ENCODE measurements at regions not wholly inside any gene's neighbourhood (a gene's known extent, or its start where the extent isn't known, plus 50 kb on each side); places are given as distances from the start of the nearest gene placed in this dataset.

GRCh38 chr9:27799326-27799725 lies 226.0 kb upstream of the C9orf72 start:
- Histone ChIP-seq H3K4me3 (no peak overlapping the region), H3K9me3 (no peaks in the 10 kb centered on the region), H3K4me1 (no peaks in the 10 kb centered on the region), H3K27ac (no peak overlapping the region), H3K36me3 (no peaks in the 10 kb centered on the region), H3K27me3 (no peaks in the 10 kb centered on the region), H3K9ac (ENCODE audit: low read depth in 2 of 2, low read length in 2 of 2) (no peak overlapping the region)
- intact Hi-C loops (cut with DNase I): no loop called here
- DNase-seq: no peak
- no peak for TF ChIP-seq CTCF (IDR thresholded peaks at IDR 0.05)

GRCh38 chr9:27800159-27800558 lies 226.9 kb upstream of the C9orf72 start:
- no peak for TF ChIP-seq CTCF (IDR thresholded peaks at IDR 0.05)
- intact Hi-C loops (cut with DNase I): no loop called here

GRCh38 chr9:27800692-27801370 lies 227.6 kb upstream of the C9orf72 start:
- DNase-seq: no peak
- H3K27ac ChIP-seq: no peak overlapping the region
- no peaks in the 10 kb centered on the region for H3K27me3 ChIP-seq
- TF ChIP-seq CTCF (IDR thresholded peaks at IDR 0.05): no peak
- no peak overlapping the region for H3K4me3 ChIP-seq
- no peak overlapping the region for H3K9ac ChIP-seq (ENCODE audit: low read depth in 2 of 2, low read length in 2 of 2)
- H3K9me3 ChIP-seq: no peaks in the 10 kb centered on the region
- H3K4me1 ChIP-seq: no peaks in the 10 kb centered on the region
- H3K36me3 ChIP-seq: no peaks in the 10 kb centered on the region
- intact Hi-C loops (cut with DNase I): no loop called here

More at GRCh38 chr9:27800159-27800558, 226.9 kb upstream of the C9orf72 start:
- Histone ChIP-seq H3K4me3 (no peak overlapping the region), H3K27ac (no peak overlapping the region), H3K9me3 (no peaks in the 10 kb centered on the region), H3K36me3 (no peaks in the 10 kb centered on the region), H3K27me3 (no peaks in the 10 kb centered on the region), H3K9ac (ENCODE audit: low read depth in 2 of 2, low read length in 2 of 2) (no peak overlapping the region), H3K4me1 (no peaks in the 10 kb centered on the region)
- no peak for DNase-seq

DNA sequence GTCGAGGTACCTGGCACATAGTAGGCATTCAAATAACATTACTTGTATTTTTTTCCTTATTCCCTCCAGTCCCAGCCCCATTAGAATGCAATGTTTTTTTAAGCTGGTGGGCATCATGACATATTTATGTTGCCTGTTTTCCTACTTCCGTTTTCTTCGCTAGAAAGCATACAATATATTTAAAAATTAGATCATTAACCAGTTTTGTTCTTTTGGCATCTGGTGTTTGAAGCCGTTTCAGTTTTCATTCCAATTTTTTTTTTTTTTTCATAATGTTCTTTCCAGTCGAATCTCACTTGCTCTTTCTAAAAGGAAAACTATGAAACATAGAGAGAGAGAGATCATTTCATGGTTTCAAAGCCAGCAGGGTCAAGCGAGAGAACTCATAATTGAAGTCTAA lies 228.3 kb upstream of the C9orf72 start:
- Histone ChIP-seq H3K27ac (no peak overlapping the region), H3K9ac (ENCODE audit: low read depth in 2 of 2, low read length in 2 of 2) (no peak overlapping the region), H3K4me3 (no peak overlapping the region), H3K27me3 (no peaks in the 10 kb centered on the region), H3K36me3 (no peaks in the 10 kb centered on the region), H3K4me1 (no peaks in the 10 kb centered on the region), H3K9me3 (no peaks in the 10 kb centered on the region)
- TF ChIP-seq CTCF (IDR thresholded peaks at IDR 0.05): no peak
- DNase-seq: no peak
- intact Hi-C loops (cut with DNase I): no loop called here

DNA sequence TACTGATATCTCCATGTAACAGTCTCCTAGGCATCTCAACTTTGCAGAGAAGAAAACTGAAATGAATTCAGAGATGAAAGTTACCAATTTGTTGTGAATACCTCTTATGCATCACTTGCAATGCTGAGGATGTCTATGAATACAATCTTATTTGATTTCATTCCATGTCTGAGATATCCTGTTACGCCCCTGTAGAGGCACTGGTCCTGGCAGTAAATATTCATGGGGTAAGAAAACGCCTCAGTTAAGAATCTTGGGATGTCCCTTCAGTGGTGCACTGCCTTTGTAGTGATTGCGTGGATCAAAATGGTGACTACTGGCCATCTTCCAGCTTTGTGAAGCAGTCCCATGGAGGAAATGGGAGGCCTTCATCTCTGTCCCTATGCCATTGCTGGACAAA lies 229.1 kb upstream of the C9orf72 start:
- Histone ChIP-seq H3K9me3 (no peaks in the 10 kb centered on the region), H3K4me3 (no peak overlapping the region), H3K4me1 (no peaks in the 10 kb centered on the region), H3K36me3 (no peaks in the 10 kb centered on the region), H3K27me3 (no peaks in the 10 kb centered on the region), H3K9ac (ENCODE audit: low read depth in 2 of 2, low read length in 2 of 2) (no peak overlapping the region), H3K27ac (no peak overlapping the region)
- DNase-seq: no peak
- intact Hi-C loops (cut with DNase I): no loop called here
- TF ChIP-seq CTCF (IDR thresholded peaks at IDR 0.05): no peak
